GM12873 (cell line): ENCODE measurements at regions not wholly inside any gene's neighbourhood (a gene's known extent, or its start where the extent isn't known, plus 50 kb on each side); places are given as distances from the start of the nearest gene placed in this dataset.
A peak's percentile ranks its signal among the peaks of the same experiment; 100 is the strongest.

Source experiments
- CTCF ChIP-seq: IDR thresholded peaks from 2 replicates; pipeline ENCODE4 v1.5.1; 2012; ENCODE audit warnings: low read depth, mild to moderate bottlenecking, moderate library complexity, low read length, control low read depth; ENCODE audit not compliant: insufficient read depth; ENCODE audit errors: missing control alignments

DNA sequence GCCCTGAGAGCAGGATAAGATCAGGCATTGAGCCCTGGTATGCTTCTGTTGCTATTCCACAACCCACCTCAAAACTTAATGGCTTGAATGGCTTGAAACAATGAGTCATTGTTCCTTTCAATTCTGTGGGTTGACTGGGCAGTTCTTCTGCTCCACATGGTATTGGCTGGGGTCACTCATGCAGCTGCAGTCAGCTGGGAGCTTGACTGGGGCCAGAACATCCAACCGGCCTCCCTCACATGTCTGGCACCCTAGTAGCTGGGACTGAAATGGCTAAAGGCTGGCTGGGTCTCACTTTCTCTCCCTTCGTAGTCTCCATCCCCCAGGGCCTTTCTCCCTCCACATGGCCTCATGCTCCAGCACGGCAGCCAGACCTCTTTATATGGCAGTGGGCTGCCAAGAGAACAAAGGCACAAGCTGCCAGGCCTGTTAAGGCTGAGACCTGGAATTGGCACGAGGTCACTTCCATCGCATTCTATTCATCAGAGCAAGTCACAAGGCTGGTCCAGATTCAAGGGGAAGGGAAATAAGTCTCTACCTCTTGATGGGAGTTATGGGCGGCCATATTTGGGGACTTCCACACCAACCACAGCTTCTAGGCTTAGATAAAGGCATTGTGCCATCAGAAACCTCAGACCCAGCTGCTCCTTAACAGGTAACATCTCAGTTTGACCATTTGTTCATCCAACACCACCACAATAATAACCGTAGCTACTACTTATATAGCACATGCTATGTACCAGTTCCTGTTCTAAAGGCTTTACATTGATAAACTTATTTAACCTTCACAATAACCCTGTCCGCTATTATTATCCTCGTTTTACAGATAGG lies 159.7 kb upstream of the ATP6AP2 start:
- TF ChIP-seq CTCF: no peak

GRCh38 chrX:40418813-40419195 lies 162.0 kb upstream of the ATP6AP2 start:
- no peak for TF ChIP-seq CTCF

DNA sequence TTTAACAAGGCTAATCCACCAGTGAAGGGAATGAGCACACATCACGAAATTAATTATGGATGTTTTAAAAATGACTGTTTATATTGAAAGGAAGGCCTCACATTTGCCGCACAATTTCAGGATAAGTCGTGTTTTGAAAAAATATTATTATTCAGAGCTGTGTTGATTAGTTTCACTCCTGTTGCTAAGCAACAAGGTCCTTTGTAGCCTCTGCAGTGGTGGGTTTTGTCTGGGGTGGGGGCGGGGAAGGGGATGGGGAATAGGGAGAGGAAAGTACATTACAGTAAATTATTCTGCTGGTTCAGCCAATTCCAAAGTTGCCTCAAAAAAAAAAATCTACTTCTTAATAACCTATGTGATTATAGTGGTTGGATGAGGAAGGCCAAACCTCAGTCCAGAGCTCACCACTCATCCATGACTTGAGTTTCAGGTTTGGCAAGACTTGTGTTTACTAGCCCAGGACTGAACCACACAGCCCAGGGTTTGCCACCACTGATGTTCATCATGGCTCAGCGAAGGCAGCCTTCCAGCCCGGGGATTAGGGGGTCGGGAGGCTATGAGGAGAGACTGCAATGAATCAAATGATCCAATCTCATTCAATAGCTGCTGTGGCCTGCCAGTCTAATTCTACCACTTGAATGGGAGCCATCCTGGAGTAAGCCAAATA lies 162.5 kb upstream of the ATP6AP2 start:
- TF ChIP-seq CTCF: no peak

GRCh38 chrX:40415675-40416074 lies 165.1 kb upstream of the ATP6AP2 start:
- no peak for TF ChIP-seq CTCF

GRCh38 chrX:40414335-40414734 lies 166.4 kb upstream of the ATP6AP2 start:
- TF ChIP-seq CTCF: no peak

DNA sequence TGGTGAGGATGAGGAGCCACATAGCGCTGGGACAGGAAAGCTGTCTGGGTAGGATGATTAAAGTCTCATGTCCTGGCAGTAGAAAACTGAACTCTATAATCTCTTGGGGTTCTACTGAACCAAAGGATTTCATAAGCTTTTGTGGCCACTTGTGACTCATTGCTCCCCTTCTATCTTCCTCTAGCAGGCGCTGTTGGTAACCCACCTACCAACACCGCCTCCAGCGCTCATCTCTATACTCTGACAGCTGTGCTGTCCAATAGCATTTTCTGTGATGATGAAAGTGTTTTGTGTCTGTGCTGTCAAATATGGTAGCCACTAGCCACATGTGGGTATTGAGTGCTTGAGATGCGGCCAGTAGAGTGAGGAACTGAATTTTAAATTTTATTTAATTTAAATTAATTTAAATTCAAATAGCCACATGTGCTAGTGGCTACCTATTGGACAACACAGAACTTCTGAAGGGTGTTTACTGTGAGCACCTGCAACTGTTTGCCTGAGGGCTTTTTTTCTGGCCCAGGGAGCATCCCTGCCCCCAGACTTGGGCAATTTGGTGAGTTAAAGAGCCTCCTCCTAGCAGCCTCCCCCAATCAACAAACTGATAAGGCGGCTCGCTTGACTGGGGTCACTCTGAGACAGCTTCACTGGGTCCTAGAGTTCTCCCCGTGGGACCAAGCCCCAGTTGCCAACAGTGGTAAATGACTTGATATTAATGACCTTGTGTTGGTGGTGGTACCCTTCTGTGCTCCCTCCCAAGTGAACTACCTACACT lies 169.2 kb upstream of the ATP6AP2 start:
- peak; percentile 47 for TF ChIP-seq CTCF

DNA sequence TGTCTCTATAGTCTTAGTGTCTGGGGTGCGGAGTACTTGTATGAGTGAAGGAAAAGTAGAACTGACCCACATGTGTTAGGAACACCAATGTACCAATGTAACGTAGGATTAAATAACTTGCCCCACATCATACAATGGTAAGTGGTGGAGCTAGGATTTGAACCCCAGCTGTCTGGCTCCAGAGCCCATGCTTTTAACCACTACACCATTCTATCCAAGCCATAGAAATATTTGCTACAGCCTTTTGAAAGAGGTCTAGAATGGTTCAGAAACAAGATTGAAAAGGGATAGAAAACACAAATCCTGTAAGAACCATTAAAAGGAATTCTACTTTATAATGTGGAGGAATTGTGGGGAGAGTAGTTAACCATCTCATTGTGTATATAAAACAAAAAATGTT lies 169.9 kb upstream of the ATP6AP2 start:
- TF ChIP-seq CTCF: no peak
